Activated naive CD4-positive, alpha-beta T cell treated with anti-CD3 and anti-CD28 coated beads, Interleukin-2, amount 50 U/mL, for 16 hours (primary cell): ENCODE measurements at regions not wholly inside any gene's neighbourhood (a gene's known extent, or its start where the extent isn't known, plus 50 kb on each side); places are given as distances from the start of the nearest gene placed in this dataset.
"Not testable (repeated sequence)": the region's sequence is repeated elsewhere in the genome, so short reads cannot be mapped to it uniquely, and the experiment has no call there.

Source experiments
- DNase-seq: peaks from one replicate; pipeline ENCODE4 v3.0.0-alpha.2; 2020

- no peak for DNase-seq
These were observed 89.1 kb upstream of the SMIM30 start for GRCh38 chr7:113207441-113207840.

GRCh38 chr7:113204415-113204814, 86.1 kb upstream of the SMIM30 start:
- no peak for DNase-seq

- DNase-seq = no peak
These were observed 83.9 kb upstream of the SMIM30 start for GRCh38 chr7:113202284-113202683.

GRCh38 chr7:113200281-113200680, 81.9 kb upstream of the SMIM30 start:
- no peak for DNase-seq

DNA sequence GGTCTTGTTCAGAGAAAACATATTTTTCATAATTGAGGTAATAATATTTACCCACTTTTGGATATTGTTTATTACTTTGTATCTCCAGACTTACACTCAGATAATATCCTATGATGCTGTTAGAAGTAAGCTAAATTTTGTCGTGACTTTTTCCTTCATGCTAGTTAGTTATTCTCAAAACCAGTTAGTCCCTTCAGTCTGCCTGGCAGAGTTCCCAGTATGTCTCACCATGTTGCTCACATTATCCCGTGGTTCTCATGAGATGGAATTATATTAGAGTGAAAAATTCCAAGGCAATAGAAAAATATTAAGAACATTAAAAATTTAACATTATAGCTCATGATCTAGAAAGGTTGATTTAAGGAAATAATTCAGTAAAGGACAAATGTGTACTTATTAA, 81.5 kb upstream of the SMIM30 start:
- no peak for DNase-seq

DNA sequence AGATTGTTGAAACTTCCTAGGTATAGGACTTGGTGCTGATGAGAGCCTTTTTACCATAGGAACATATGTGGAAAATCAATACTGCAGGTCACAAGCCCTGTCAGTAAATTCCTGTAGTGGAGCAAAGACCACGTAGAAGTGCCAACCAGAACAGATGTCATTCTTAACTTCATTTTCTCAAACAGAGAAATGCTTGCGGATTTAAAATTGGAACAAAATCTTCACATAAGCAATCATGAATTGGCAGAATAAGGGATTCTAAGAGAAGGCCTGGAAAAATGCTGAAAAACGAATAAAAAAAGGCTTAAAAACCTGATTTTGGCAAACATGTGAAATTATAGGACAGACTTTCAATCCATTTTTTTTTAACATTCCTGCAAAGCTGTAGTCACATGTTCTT, 80.8 kb upstream of the SMIM30 start:
- no peak for DNase-seq

DNA sequence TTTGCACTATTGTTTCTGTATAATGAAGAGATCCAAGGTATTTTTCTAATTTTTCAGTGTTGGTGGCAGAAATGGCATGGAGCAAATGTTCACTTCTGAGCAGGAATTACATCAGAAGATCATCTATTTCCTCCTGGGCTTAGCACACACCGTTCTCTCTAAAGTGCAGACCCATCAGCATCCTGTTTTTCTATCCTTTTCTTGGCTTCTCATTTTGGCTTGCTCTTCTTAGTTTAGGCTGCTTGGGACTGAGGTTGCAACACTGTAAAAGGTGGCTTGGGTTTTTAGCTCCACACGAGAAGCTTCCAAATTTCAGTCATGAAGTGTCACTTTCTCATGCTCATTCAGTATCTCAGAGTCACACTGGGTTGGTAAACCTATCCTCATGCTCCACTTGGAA, 79.9 kb upstream of the SMIM30 start:
- no peak for DNase-seq

DNA sequence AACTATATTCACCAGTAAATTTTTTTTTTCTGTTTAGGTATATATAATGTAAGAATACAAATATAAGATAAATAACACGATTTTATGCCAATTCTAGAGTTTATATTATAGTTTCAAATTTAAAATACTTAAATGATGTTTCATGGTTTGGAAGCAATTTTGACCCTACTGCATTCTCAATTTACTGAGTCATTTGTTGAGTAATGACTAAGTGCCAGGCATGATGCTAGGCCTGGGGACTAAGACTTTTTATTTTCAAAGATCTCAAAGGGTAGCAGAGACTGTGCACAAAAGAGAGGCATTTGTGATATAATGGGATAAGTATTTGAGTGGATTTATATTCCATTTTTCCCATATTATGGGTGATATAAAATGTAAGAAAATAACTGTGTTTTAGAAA, 78.9 kb upstream of the SMIM30 start:
- DNase-seq = no peak

GRCh38 chr7:113188396-113188795, 70.0 kb upstream of the SMIM30 start:
- no peak for DNase-seq

DNA sequence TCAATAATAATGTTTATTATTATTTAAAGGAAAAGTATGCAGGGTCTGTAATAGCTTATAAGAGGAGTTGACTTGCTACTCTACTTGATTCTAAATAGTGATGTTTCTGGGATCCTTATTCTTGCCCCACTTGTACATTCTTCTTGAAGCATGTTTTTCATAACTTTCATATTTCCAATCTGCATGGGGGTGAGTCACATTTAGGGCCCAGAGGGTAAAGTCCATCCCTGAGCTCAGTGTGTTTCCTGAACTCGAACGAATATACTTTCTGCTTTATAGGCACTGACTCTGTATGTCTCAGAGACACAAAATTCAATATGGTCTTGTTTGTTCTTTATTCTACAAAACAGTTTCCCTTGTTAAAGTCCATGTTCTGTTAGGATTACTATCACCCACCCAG, 61.0 kb upstream of the SMIM30 start:
- DNase-seq = no peak

GRCh38 chr7:113176836-113177235, 58.5 kb upstream of the SMIM30 start:
- DNase-seq = no peak

- not testable (repeated sequence) for DNase-seq
These were observed 57.8 kb upstream of the SMIM30 start for GRCh38 chr7:113176180-113176579.

DNA sequence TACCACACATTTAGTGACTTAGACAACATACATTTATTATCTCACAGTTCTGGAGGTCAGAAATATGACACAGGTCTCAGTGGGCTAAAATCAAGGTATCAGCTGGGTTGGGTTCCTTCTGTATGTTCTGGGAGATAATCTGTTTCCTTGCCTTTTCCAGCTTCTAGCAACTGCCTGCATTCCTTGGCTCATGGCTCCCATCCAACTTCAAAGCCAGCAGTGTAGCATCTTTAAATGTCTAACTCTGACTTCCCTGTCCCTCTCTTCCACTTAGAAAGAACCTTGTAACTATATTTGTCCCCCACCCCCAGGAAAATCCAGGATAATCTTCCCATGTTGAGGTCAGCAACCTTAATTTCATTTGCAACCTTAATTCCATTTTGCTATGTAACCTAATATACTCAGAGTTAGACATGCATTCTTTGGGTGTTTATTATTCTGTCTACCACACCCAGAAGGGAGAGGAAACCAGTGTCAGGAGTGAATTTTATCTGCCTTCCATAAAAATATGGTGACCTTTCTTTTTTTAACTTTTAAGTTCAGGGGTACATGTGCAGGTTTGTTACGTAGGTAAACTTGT, 57.3 kb upstream of the SMIM30 start:
- no peak for DNase-seq

DNA sequence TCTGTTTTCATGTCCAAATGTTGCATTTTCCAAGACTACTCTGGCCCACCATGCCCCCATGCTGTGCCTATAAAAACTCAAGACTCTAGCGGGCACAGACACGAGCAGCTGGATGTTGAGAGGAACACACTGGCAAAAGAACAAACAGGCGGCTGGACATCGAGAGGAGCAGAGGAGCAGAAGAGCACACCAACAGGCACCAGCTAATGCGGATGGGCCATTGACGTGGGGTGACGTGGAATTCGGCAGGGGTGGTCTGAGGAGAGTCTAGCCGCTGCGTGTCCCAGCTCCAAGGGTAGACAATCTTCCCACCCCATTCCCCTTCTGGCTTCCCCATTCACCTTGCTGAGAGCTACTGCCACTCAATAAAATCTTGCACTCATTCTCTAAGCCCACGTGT, 54.4 kb upstream of the SMIM30 start:
- DNase-seq = no peak

GRCh38 chr7:113170591-113170990, 52.2 kb upstream of the SMIM30 start:
- DNase-seq = no peak
